GM23338 (cell line): ENCODE measurements at regions not wholly inside any gene's neighbourhood (a gene's known extent, or its start where the extent isn't known, plus 50 kb on each side); places are given as distances from the start of the nearest gene placed in this dataset.

Source experiments
- ATAC-seq: fragments of 200-7000 bp; cut with Tn5 transposase; 3 replicates; pipeline ENCODE4 v1.9.1; 2020
- DNase-seq: peaks from one replicate; pipeline ENCODE4 v3.0.0-alpha.2; 2015; ENCODE audit warnings: low spot score
- H2AFZ ChIP-seq: fragments of 200-600 bp; sonication (generic); 2 replicates; pipeline ENCODE4 v1.8.0; 2016; ENCODE audit warnings: antibody characterized with exemption, mild to moderate bottlenecking, moderate library complexity
- H3F3A ChIP-seq: fragments of 200-600 bp; sonication (generic); replicated peaks from 2 replicates; pipeline ENCODE4 v1.8.0; 2017; ENCODE audit warnings: antibody characterized with exemption, mixed run types, low read depth
- H3K27ac ChIP-seq: fragments of 200-600 bp; sonication (generic); 2 replicates; pipeline ENCODE4 v1.6.1; 2016; ENCODE audit warnings: low read depth
- H3K27me3 ChIP-seq: fragments of 200-600 bp; sonication (generic); 2 replicates; pipeline ENCODE4 v1.8.0; 2016; ENCODE audit warnings: mild to moderate bottlenecking, mixed run types, moderate library complexity; ENCODE audit not compliant: insufficient read depth
- H3K36me3 ChIP-seq: fragments of 200-600 bp; sonication (generic); 2 replicates; pipeline ENCODE4 v1.8.0; 2016; ENCODE audit warnings: mild to moderate bottlenecking; ENCODE audit not compliant: insufficient read depth
- H3K4me1 ChIP-seq: fragments of 200-600 bp; sonication (generic); 2 replicates; pipeline ENCODE4 v1.8.0; 2016; ENCODE audit warnings: mild to moderate bottlenecking, moderate library complexity; ENCODE audit not compliant: insufficient read depth
- H3K4me2 ChIP-seq: fragments of 200-600 bp; sonication (generic); 2 replicates; pipeline ENCODE4 v1.7.1; 2017; ENCODE audit warnings: mixed run types
- H3K4me3 ChIP-seq: fragments of 200-600 bp; sonication (generic); 2 replicates; pipeline ENCODE4 v1.6.1; 2016; ENCODE audit warnings: mixed run types
- H3K79me2 ChIP-seq: fragments of 200-600 bp; sonication (generic); replicated peaks from 2 replicates; pipeline ENCODE4 v1.8.0; 2017; ENCODE audit warnings: mild to moderate bottlenecking; ENCODE audit not compliant: insufficient read depth
- H3K9me2 ChIP-seq: fragments of 200-600 bp; sonication (generic); 2 replicates; pipeline ENCODE4 v1.8.0; 2017; ENCODE audit not compliant: insufficient read depth
- H4K20me1 ChIP-seq: fragments of 200-600 bp; sonication (generic); replicated peaks from 2 replicates; pipeline ENCODE4 v1.8.0; 2017; ENCODE audit warnings: mild to moderate bottlenecking; ENCODE audit not compliant: insufficient read depth
- H3K27ac Mint-ChIP-seq: 2 replicates; pipeline ENCODE4 v1.8.0; 2020; ENCODE audit warnings: inconsistent platforms, mild to moderate bottlenecking, moderate library complexity, mixed read lengths
- H3K27me3 Mint-ChIP-seq: 3 replicates; pipeline ENCODE4 v1.8.0; 2022; ENCODE audit warnings: low read depth, mild to moderate bottlenecking, moderate library complexity, mixed read lengths, inconsistent platforms; ENCODE audit not compliant: insufficient read depth, poor library complexity
- H3K36me3 Mint-ChIP-seq: 3 replicates; pipeline ENCODE4 v1.8.0; 2021; ENCODE audit warnings: low read depth, mild to moderate bottlenecking, inconsistent platforms, moderate library complexity, mixed read lengths
- H3K4me1 Mint-ChIP-seq: 3 replicates; pipeline ENCODE4 v1.8.0; 2020; ENCODE audit warnings: mild to moderate bottlenecking, inconsistent platforms, mixed read lengths
- H3K4me3 Mint-ChIP-seq: 3 replicates; pipeline ENCODE4 v1.8.0; 2021; ENCODE audit warnings: moderate library complexity, mild to moderate bottlenecking, inconsistent platforms, mixed read lengths
- H3K9me3 Mint-ChIP-seq: 3 replicates; pipeline ENCODE4 v1.8.0; 2020; ENCODE audit warnings: moderate library complexity, mild to moderate bottlenecking, inconsistent platforms, mixed read lengths
- CREB1 ChIP-seq: fragments of 250-450 bp; sonication (Bioruptor Pico); IDR thresholded peaks from 2 replicates; pipeline ENCODE4 v1.5.0; 2020; ENCODE audit warnings: low read depth, mild to moderate bottlenecking, moderate library complexity
- CTCF ChIP-seq, 2 experiments: fragments of 200-600 bp in 1 of 2; sonication (generic) in 1 of 2; conservative IDR thresholded peaks; 2 replicates each; pipeline versions ENCODE4 v1.5.1 to v1.6.1; 2016 to 2017; ENCODE audit warnings: antibody characterized with exemption in 2 of 2, low read depth in 2 of 2, mild to moderate bottlenecking in 2 of 2, moderate library complexity in 1 of 2
- EZH2 ChIP-seq: fragments of 200-600 bp; sonication (generic); IDR thresholded peaks from one replicate; pipeline ENCODE4 v1.8.0; 2017; ENCODE audit warnings: antibody characterized with exemption, mild to moderate bottlenecking, low read depth; ENCODE audit not compliant: unreplicated experiment
- EZH2phosphoT487 ChIP-seq: fragments of 200-600 bp; sonication (generic); IDR thresholded peaks from one replicate; pipeline ENCODE4 v1.8.1; 2018; ENCODE audit warnings: antibody characterized with exemption; ENCODE audit not compliant: unreplicated experiment
- JUNB ChIP-seq: IDR thresholded peaks from one replicate; pipeline ENCODE4 v1.6.1; 2016; ENCODE audit warnings: antibody characterized with exemption; ENCODE audit not compliant: unreplicated experiment
- NANOG ChIP-seq: IDR thresholded peaks from 2 replicates; pipeline ENCODE4 v1.6.1; 2016; ENCODE audit warnings: antibody characterized with exemption, borderline replicate concordance
- POLR2AphosphoS5 ChIP-seq: IDR thresholded peaks from 2 replicates; pipeline ENCODE4 v1.6.1; 2016; ENCODE audit warnings: antibody characterized with exemption, low read depth
- REST ChIP-seq: IDR thresholded peaks from one replicate; pipeline ENCODE4 v1.6.1; 2018; ENCODE audit warnings: antibody characterized with exemption; ENCODE audit not compliant: unreplicated experiment
- STAT1 ChIP-seq: IDR thresholded peaks from one replicate; pipeline ENCODE4 v1.6.1; 2016; ENCODE audit warnings: antibody characterized with exemption; ENCODE audit not compliant: unreplicated experiment
- ZNF114 ChIP-seq: fragments of 250-450 bp; sonication (Bioruptor Pico); IDR thresholded peaks from 2 replicates; pipeline ENCODE4 v1.5.0; 2020; ENCODE audit warnings: mild to moderate bottlenecking, moderate library complexity
- ZNF331 ChIP-seq: fragments of 250-450 bp; sonication (Bioruptor Pico); IDR thresholded peaks from 2 replicates; pipeline ENCODE4 v1.5.0; 2020; ENCODE audit warnings: low read depth, mild to moderate bottlenecking, moderate library complexity
- TF ChIP-seq, protein P1 (sequence below): fragments of 250-450 bp; sonication (Bioruptor Pico); IDR thresholded peaks from 2 replicates; pipeline ENCODE4 v1.5.0; 2020; ENCODE audit warnings: mild to moderate bottlenecking, moderate library complexity
- TF ChIP-seq, protein P2 (sequence below): IDR thresholded peaks from 2 replicates; pipeline ENCODE4 v1.6.1; 2016; ENCODE audit warnings: antibody characterized with exemption

DNA sequence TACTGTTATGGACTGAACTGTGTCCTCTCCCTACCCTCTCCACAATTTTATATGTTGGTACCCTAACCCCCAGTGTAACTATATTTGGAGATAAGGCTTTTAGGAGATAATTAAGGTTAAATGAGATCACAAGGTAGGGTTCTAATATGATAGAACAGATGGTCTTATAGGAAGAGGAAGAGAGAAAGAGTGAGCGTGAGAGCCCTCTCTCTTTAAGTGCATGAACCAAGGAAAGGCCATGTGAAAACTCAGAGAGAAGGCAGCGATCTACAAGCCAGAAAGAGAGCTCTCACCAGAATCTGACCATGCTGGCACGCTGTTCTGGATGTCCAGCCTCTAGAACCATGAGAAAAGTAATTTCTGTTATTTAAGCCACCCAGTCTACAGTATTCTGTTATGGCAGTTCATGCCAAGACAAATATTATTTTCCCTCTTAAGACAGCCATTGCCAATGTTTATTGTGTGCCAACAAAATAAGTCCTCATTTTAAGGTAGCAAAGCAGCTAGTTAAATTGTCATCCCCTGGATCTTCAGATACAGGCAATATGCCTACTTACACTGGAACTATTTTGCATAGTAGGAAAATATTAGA, 336.2 kb downstream of the MID1IP1 start:
- DNase-seq (no peak), ATAC-seq (no peak)
- H3K4me3 Mint-ChIP-seq, result no peak overlapping the region
- no peaks in the 10 kb centered on the region; the same call in 2 of the 3 replicates for H3K9me3 Mint-ChIP-seq
- H3K36me3 ChIP-seq, result no peaks in the 10 kb centered on the region
- no peak overlapping the region for H3K4me3 ChIP-seq
- peaks cover 3% of the 10 kb centered on the region for H3K27me3 Mint-ChIP-seq
- H3K27ac ChIP-seq, result no peak overlapping the region
- 0 out of 3 replicates have a peak, but pooled peaks cover 2% of the 10 kb centered on the region for H3K36me3 Mint-ChIP-seq
- H3K27ac Mint-ChIP-seq, result no peak overlapping the region
- no peaks in the 10 kb centered on the region for H4K20me1 ChIP-seq
- H3K4me1 ChIP-seq, result no peaks in the 10 kb centered on the region
- no peak for TF ChIP-seq ZNF114
- no peak for TF ChIP-seq JUNB
- TF ChIP-seq CTCF (conservative IDR thresholded peaks at IDR 0.05; ENCODE audit: low read depth in 2 of 2), result no peak
- no peak for TF ChIP-seq ZNF331 (CRISPR knock-in tag)
- TF ChIP-seq, protein P1, sequence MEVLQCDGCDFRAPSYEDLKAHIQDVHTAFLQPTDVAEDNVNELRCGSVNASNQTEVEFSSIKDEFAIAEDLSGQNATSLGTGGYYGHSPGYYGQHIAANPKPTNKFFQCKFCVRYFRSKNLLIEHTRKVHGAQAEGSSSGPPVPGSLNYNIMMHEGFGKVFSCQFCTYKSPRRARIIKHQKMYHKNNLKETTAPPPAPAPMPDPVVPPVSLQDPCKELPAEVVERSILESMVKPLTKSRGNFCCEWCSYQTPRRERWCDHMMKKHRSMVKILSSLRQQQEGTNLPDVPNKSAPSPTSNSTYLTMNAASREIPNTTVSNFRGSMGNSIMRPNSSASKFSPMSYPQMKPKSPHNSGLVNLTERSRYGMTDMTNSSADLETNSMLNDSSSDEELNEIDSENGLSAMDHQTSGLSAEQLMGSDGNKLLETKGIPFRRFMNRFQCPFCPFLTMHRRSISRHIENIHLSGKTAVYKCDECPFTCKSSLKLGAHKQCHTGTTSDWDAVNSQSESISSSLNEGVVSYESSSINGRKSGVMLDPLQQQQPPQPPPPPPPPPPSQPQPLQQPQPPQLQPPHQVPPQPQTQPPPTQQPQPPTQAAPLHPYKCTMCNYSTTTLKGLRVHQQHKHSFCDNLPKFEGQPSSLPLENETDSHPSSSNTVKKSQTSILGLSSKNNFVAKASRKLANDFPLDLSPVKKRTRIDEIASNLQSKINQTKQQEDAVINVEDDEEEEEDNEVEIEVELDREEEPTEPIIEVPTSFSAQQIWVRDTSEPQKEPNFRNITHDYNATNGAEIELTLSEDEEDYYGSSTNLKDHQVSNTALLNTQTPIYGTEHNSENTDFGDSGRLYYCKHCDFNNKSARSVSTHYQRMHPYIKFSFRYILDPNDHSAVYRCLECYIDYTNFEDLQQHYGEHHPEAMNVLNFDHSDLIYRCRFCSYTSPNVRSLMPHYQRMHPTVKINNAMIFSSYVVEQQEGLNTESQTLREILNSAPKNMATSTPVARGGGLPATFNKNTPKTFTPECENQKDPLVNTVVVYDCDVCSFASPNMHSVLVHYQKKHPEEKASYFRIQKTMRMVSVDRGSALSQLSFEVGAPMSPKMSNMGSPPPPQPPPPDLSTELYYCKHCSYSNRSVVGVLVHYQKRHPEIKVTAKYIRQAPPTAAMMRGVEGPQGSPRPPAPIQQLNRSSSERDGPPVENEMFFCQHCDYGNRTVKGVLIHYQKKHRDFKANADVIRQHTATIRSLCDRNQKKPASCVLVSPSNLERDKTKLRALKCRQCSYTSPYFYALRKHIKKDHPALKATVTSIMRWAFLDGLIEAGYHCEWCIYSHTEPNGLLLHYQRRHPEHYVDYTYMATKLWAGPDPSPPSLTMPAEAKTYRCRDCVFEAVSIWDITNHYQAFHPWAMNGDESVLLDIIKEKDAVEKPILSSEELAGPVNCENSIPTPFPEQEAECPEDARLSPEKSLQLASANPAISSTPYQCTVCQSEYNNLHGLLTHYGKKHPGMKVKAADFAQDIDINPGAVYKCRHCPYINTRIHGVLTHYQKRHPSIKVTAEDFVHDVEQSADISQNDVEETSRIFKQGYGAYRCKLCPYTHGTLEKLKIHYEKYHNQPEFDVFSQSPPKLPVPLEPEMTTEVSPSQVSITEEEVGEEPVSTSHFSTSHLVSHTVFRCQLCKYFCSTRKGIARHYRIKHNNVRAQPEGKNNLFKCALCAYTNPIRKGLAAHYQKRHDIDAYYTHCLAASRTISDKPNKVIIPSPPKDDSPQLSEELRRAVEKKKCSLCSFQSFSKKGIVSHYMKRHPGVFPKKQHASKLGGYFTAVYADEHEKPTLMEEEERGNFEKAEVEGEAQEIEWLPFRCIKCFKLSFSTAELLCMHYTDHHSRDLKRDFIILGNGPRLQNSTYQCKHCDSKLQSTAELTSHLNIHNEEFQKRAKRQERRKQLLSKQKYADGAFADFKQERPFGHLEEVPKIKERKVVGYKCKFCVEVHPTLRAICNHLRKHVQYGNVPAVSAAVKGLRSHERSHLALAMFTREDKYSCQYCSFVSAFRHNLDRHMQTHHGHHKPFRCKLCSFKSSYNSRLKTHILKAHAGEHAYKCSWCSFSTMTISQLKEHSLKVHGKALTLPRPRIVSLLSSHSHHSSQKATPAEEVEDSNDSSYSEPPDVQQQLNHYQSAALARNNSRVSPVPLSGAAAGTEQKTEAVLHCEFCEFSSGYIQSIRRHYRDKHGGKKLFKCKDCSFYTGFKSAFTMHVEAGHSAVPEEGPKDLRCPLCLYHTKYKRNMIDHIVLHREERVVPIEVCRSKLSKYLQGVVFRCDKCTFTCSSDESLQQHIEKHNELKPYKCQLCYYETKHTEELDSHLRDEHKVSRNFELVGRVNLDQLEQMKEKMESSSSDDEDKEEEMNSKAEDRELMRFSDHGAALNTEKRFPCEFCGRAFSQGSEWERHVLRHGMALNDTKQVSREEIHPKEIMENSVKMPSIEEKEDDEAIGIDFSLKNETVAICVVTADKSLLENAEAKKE (CRISPR knock-in tag), result no peak
- TF ChIP-seq CREB1, result no peak
- TF ChIP-seq, protein P2, sequence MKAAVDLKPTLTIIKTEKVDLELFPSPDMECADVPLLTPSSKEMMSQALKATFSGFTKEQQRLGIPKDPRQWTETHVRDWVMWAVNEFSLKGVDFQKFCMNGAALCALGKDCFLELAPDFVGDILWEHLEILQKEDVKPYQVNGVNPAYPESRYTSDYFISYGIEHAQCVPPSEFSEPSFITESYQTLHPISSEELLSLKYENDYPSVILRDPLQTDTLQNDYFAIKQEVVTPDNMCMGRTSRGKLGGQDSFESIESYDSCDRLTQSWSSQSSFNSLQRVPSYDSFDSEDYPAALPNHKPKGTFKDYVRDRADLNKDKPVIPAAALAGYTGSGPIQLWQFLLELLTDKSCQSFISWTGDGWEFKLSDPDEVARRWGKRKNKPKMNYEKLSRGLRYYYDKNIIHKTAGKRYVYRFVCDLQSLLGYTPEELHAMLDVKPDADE, result no peak
- TF ChIP-seq REST, result no peak
- no peak for TF ChIP-seq STAT1
- no peak for TF ChIP-seq EZH2phosphoT487
- no peak for TF ChIP-seq EZH2
- no peak for TF ChIP-seq POLR2AphosphoS5
- TF ChIP-seq NANOG, result no peak
- H2AFZ ChIP-seq, result no peak overlapping the region
- no peak overlapping the region for H3K4me2 ChIP-seq
- no peaks in the 10 kb centered on the region for H3K27me3 ChIP-seq
- H3K79me2 ChIP-seq, result no peaks in the 10 kb centered on the region
- no peaks in the 10 kb centered on the region for H3K9me2 ChIP-seq
- H3F3A ChIP-seq, result no peaks in the 10 kb centered on the region
- H3K4me1 Mint-ChIP-seq, result peaks cover 6% of the 10 kb centered on the region; the same call in 2 of the 3 replicates
